Activated CD4-positive, CD25-positive, alpha-beta regulatory T cell (primary cell): ENCODE measurements at regions not wholly inside any gene's neighbourhood (a gene's known extent, or its start where the extent isn't known, plus 50 kb on each side); places are given as distances from the start of the nearest gene placed in this dataset.
"Not testable (repeated sequence)": the region's sequence is repeated elsewhere in the genome, so short reads cannot be mapped to it uniquely, and the experiment has no call there.

Source experiments
- DNase-seq, 4 experiments: peaks; one replicate each; lab custom pipeline; 2025; lab: John Stamatoyannopoulos, UW

- DNase-seq: no peak
Measured at GRCh38 chr10:81444242-81444929, 430.6 kb upstream of the NRG3 start.

GRCh38 chr10:81450651-81451050, 424.3 kb upstream of the NRG3 start:
- no peak for DNase-seq

DNA sequence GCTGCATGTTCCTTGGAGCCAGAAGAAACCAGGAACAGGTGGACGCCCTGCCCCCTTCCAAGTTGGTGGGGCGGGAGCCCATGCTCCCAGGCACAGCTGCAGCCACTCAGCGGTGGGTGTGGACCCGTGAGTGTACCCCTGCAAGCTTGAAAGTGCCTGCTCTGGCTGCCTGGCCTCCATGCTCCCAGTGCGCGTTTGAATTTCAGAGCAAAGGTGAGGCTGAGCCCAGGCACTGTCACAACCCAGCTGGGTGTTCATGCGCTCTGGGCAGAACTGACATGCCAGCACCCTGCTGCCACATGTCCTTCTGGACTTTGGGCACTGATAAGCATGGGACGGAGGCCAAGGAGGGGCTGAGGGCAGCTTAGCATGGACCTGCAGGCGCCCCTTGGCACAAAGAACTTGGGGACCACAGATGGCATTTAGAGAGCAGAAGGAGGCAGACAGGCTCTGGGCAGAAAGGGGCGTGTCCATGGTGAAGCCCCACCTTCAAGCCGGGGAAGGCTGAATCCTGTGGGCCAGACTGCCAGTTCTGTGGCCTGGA, 402.0 kb upstream of the NRG3 start:
- no peak for DNase-seq

- DNase-seq: no peak
Measured at GRCh38 chr10:81473755-81474154, 401.2 kb upstream of the NRG3 start.

GRCh38 chr10:81479316-81479715, 395.7 kb upstream of the NRG3 start:
- no peak for DNase-seq

- DNase-seq: no peak
Measured at GRCh38 chr10:81496626-81497025, 378.4 kb upstream of the NRG3 start.

DNA sequence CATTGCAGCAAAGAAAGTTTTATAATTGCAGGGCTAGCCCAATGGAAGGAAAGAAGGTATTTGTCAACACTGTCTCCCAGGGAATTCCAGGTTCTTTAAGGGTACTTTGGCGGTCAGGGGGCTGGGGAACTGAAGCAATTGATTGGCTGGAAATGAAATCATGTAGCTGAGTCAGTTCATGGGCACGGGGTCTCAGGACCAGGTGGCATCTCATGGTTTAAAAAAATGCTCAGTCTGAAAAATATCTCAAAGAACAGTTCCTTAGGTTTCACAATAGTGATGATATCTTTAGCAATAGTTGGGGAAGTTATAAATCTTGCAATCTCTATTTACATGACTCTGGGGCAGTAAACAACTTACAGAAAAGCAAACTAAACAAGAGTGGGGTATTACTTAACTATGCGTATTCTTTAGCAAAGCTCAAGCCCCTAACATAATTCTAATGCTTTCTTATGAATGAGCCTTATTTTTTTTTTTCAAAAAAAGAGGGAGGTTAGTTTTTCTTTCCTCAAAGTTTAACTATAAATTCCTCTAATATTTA, 376.9 kb upstream of the NRG3 start:
- DNase-seq: no peak

GRCh38 chr10:81502677-81503359, 372.2 kb upstream of the NRG3 start:
- no peak for DNase-seq

DNA sequence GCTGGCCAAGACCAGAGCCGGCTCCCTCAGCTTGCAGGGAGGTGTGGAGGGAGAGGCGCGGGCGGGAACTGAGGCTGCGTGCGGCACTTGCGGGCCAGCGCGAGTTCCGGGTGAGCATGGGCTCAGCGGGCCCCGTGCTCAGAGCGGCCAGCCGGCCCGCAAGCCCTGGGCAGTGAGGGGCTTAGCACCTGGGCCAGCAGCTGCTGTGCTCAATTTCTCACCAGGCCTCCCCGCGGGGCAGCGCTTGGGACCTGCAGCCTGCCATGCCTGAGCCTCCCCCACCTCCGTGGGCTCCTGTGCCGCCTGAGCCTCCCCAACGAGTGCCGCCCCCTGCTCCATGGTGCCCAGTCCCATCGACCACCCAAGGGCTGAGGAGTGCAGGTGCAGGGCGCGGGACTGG, 369.2 kb upstream of the NRG3 start:
- not testable (repeated sequence) for DNase-seq

DNA sequence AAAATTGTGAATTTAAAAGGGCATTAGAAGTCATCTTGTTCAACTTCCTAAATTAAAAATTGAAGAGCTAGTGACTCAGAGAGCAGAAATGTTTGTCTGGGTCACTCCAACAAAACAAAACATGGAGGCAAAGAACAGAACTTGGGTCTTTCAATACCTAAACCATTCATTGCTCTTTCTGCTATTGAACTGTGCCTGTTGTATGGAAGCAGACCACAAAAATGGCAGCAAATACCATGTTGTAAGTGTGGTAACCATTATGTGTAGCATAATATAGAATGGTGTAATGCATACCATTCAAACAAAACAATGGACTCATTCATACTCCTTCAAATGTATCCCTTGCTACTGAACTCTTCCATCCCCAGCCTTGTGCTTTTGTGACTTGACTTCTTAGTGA, 360.2 kb upstream of the NRG3 start:
- no peak for DNase-seq

DNA sequence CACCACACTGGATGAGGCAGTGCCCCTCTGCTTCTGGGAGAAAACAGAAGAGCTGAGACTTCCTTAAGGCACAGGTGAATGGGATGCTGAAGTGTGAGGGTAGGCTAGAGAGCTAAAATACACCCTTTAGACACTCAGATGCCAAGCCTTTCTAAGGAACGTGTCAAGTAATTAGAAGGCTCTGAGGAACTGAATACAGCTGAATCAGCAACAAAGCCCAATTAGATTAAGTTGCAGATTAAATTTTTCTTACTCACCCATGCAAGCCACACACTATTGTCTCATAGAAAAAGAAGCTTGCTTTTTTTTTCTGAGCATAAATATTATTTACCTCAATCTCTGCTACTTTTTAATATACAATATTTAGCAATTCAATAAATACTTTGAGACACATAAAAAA, 354.3 kb upstream of the NRG3 start:
- DNase-seq: no peak

DNA sequence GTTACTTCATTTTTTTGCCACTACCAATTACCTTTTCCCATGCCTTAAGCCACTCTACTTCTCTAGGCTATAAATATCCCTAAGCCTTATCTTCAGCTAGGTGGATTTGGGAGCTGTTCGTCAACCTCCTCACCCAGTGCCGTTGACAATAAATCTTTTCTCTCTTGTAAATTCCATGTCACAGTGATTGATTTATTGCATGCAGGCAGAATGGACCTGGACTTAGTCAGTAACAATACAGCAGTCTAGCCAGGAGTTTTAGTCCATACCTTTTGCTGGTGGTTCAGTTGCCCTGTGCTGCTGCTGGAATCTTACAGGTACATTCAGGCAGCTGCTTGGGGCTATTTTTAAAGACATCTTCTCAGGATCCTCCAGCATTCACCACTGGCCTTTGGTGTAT, 350.5 kb upstream of the NRG3 start:
- DNase-seq: no peak

DNA sequence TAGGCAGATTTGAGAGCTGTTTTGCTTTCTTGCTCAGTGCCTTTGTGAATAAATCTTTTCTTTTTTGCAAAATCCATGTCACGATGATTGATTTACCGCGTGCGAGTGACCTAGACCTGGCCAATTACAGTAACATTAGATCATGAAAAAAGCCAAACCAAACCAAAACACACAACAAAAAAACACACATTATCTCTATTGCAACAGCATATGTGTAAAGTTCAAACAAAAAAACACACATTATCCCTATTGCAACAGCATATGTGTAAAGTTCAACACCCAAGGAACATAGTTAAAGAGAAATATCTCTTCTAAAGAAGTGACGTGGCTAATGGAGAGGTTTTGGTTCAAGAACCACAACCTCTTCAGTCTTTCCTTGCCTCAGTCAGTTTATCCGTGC, 342.6 kb upstream of the NRG3 start:
- DNase-seq: no peak

DNA sequence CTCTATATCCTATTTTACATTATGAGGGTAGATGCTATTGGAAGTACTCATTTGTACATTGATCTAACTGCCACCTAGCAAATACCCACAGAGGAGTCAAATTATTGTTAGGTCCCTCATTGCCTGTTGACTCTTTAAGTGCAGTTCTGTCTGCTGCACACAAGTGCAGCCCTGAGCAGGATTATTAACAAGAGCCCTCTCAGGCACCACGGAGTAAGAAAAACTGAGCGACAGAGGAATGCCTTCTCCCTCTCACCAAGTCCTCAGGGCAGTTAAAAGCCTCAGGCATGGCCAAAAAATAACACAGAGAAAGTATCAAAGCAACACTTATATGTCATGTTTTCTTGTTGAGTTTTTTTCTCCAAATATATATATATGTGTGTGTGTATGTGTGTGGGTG, 340.0 kb upstream of the NRG3 start:
- no peak for DNase-seq

- DNase-seq: no peak
Measured at GRCh38 chr10:81541517-81541916, 333.5 kb upstream of the NRG3 start.

DNA sequence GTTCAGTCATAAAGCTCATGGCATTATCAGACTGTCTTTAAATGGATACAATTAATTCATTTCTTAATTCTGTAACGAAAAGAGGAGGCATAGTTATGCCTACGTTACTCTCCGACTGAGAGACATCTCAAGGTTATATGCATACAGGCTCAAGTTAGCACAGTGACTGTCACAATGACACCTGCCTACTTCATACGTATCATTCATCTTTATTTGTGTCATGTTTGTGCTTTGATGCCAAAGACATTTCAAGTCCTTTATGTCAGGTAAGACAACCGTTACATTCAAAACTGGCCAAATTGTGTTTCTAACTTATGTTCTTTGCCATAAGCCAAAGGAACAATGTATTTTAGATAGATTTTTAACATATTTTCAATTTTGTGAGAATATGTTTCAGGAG, 328.8 kb upstream of the NRG3 start:
- no peak for DNase-seq

DNA sequence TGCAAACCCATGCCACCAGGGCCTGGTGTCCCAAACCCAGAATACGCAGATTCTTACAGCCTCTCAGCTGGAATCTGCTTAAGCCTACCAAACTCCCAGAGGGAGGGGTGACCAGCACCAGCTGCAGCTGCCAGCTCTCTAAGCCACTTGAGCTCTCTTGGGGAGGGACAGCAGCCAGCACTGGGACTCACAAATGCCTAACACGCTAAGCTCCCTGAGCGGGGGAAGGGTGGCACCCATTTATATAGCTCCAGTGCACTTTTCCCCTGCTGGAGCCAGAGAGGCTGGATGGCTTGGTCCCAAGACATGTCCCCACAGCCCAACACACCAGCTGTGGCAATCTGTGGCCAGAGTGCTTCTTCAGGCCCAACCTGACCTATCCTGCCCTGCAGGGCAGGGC, 326.8 kb upstream of the NRG3 start:
- DNase-seq: no peak

DNA sequence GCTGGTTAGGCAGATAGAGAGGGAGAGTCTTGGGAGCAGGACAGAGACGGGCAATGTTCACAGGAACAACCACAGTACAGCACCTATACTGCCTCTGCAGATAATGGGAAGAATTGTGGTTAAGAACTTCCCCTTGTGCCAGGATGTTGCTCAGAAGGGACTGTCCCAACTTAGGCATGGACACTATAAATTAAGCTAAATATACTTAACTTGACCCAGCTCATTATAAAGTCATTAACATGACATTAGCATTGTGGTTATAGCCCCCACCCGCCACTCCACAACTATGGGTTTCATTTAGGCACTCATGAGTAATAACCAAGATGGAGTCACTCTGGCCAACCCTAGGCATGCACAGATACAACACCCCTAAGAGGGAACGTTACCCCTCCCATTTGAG, 310.9 kb upstream of the NRG3 start:
- no peak for DNase-seq

DNA sequence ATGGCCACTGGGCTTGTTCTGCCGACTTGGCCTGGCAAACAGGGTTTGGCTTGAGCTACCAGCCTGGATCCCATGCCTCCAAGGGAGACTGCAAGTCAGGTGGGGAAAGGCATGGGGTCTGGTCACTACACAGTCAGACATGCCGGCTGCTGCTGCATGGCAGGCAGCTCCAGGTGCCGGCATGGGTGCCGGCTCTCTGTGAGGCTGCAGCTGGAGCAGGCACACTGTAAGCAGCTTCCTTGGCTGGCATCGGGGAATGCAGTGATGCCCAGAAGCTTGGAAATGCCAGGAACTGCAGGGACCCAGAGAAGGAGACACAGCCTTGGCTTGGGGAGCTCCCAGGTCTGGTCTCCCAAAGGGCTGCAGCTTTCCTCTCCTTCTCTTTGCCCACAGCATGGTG, 305.5 kb upstream of the NRG3 start:
- no peak for DNase-seq

GRCh38 chr10:81570349-81570748, 304.6 kb upstream of the NRG3 start:
- no peak for DNase-seq

DNA sequence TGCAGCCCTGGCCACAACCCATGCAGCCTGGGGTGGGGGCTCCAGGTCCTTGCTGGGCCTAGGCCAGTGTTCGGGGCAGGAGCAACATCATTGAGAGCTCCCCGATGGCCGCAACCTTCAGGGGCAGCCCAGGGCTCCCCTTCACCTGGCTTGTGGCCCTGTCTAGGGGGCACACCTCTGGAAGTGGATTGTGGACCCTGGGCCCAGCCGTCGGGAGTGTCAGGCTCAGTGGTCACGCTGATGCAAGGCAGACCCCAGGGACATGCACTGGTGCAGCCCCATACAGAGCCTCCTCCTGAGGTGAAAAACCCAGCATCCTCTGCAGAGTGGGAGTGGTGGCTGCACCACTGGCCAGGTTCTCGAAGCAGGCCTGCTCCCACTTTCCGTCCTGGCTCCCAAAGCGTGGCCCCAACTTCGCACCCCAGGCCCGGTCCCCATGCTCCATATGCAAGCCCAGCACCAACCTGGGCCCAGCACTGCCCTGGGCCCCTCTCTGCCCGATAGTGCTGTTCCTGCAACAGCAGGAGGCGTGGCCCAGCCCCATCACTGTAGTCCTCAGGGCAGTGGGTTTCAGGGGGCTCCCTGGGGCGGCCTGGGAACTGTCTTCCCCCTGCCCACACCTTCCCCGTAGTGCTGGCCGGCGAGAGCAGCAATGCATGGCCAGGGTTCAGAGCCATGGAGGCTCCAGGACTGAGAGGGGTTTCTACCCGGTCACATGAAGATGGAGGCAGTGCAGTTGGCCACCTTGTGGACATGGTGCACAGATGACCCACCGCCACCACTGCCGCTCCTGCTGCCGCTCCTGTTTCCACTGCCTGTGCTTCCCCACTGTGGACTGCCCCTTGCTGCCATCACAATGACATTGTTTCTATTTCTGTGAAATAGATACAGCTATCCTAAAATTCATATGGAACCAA, 303.9 kb upstream of the NRG3 start:
- no peak for DNase-seq

GRCh38 chr10:81575036-81575435, 300.0 kb upstream of the NRG3 start:
- no peak for DNase-seq
